ENCODE measurements at regions not wholly inside any gene's neighbourhood (a gene's known extent, or its start where the extent isn't known, plus 50 kb on each side); places are given as distances from the start of the nearest gene placed in this dataset.

DNA sequence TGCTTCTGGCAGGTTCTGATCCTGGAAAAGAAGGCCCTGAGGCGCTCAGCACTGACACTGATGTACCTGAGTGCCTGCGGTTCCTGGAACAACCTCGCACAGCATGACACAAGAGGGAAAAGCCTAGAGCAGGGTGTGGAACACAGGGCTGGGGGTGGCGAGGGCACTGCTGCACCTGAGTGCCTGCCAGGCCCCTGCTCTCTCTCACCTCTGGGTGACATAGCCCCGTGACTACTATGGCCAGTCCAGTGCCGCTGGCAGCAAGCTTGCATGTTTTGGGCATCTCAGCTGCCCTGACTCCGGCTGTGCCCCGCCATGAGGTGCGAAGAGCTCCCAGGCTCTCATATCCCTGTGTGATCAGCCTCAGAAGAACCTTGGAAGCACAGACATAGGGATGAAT is 825.2 kb upstream of the SALL3 start:
- TF ChIP-seq, protein P1, sequence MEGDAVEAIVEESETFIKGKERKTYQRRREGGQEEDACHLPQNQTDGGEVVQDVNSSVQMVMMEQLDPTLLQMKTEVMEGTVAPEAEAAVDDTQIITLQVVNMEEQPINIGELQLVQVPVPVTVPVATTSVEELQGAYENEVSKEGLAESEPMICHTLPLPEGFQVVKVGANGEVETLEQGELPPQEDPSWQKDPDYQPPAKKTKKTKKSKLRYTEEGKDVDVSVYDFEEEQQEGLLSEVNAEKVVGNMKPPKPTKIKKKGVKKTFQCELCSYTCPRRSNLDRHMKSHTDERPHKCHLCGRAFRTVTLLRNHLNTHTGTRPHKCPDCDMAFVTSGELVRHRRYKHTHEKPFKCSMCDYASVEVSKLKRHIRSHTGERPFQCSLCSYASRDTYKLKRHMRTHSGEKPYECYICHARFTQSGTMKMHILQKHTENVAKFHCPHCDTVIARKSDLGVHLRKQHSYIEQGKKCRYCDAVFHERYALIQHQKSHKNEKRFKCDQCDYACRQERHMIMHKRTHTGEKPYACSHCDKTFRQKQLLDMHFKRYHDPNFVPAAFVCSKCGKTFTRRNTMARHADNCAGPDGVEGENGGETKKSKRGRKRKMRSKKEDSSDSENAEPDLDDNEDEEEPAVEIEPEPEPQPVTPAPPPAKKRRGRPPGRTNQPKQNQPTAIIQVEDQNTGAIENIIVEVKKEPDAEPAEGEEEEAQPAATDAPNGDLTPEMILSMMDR (IDR thresholded peaks at IDR 0.05), result no peak
- TF ChIP-seq EP300 (IDR thresholded peaks at IDR 0.05) (no peak), POLR2A (IDR thresholded peaks at IDR 0.05) (no peak), POLR2AphosphoS5 (IDR thresholded peaks at IDR 0.05) (no peak)

All from sigmoid colon (tissue), 4 donors.